UCSD-AML1 (cell line): ENCODE measurements at regions not wholly inside any gene's neighbourhood (a gene's known extent, or its start where the extent isn't known, plus 50 kb on each side); places are given as distances from the start of the nearest gene placed in this dataset.
A peak's percentile ranks its signal among the peaks of the same experiment; 100 is the strongest.

Source experiments
- DNase-seq: peaks from one replicate; lab custom pipeline; 2025; ENCODE audit not compliant: unreplicated experiment; lab: John Stamatoyannopoulos, UW

DNA sequence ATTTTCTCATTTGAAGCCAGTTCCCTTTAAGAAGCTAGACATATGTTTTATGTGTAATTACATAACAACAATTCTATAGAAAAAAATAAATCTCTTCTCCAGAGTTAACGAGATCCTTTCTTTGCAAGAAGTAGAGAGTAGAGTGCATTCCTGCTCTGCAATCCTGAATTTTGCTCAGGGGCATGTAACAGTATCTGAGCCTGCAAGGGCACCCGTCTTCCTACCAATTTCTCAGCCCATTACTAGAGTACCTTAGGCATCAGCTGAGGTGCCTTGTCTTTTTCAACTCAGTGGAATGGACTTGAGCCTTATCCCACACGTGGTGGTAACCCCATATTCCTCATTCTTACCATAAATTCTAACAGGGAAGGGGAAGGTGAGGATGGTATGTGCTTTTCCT, 205.9 kb downstream of the IKZF2 start:
- DNase-seq: no peak

DNA sequence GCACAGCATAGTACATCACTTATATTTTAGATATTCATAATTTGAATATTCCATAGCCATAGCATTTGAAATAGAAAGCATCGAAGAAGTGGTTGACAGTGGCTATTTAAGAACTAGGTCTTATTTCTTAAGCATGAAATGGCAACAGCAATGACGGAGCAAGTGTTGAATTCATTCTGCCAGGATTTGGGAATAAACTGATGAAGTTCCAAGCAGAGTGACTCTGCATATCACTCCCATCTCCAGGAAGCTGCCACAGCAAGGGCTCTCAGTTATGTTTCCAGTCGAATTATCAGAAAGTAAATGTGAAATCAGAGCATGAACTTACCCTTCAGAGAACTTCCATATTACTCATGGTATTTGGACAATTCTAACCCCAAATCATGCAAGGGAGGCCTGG, 208.1 kb downstream of the IKZF2 start:
- no peak for DNase-seq

DNA sequence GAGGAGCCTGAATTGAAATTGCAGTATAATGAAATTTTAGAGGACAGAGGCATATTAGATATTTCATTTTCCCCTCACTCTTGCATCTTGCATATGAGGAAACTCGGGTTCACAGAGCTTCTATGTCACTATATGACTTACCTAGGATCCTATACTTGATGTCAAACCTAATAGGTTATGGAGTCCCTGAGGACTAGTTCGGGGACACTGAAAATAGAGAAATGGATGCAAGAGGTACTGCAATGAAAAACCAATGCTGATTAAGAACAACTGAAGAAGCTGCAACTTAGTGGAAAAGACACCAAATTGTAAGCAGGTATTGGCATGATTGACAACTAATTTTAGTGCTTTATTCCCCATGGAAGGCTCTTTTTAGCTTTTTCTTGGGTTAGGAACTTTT, 210.1 kb downstream of the IKZF2 start:
- no peak for DNase-seq

DNA sequence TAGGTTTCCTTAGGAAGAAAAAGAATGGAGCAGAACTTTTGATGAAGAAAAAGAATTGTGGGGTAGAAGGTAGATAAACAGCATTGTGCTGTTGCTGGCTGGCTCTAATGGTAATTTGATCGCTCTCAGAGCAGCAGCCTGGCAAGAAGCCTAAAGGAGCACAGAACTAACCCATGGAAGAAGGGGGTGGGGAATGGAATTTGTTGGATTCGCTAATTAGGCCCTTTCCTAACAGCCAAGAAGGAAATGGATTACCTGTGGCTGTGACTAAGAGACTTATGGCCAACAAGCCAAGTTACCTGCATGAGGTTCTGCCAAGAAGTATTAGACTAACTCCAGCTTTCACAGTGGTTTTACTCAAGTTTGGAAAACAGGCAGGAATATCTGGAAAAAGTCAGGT, 210.6 kb downstream of the IKZF2 start:
- no peak for DNase-seq

- no peak for DNase-seq
Observed at GRCh38 chr2:212939777-212940531, 211.5 kb downstream of the IKZF2 start.

- DNase-seq: no peak
Observed at GRCh38 chr2:212938144-212938793, 213.1 kb downstream of the IKZF2 start.

DNA sequence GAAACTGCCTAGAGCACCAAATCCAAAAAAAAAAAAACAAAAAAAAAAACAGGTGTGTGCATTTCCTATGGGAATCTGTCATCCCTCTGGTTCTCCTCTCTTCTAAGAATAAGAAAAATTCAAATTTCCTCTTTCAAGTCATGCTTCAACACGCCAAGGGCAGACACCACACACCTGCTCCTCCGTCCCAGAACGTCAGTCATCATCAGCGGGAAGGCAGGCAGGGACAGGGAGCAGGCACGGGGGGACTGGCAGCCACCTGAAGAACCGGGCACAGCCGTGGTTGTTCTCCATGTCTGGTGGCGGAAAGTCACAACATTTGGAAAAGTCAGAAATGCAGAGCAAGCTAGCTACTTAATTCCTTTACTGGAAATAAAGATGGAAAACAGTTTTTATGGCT, 214.8 kb downstream of the IKZF2 start:
- DNase-seq: no peak

GRCh38 chr2:212935752-212936151, 215.7 kb downstream of the IKZF2 start:
- DNase-seq: no peak

GRCh38 chr2:212931271-212931670, 220.1 kb downstream of the IKZF2 start:
- no peak for DNase-seq

GRCh38 chr2:212930556-212931260, 220.7 kb downstream of the IKZF2 start:
- no peak for DNase-seq

DNA sequence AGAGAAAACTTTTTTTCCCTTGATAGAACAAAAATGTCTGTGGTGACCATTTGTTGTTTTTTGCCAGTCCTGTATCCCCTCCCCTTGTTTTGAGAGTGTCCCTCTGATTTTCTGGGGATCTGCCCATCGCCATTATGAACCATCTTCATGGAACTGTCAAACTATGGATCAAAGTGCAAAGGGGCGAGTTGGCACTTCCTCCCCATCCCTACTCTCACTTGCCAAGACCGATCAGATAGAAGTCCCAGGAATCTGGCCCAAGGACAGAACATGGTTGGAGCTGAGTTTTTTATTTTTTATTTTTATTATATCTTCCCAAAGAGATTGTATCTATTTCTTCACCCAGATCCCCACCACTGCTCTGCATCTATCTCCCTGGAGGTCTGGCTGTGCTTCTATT, 221.4 kb downstream of the IKZF2 start:
- DNase-seq: no peak

- no peak for DNase-seq
Observed at GRCh38 chr2:212929116-212929515, 222.3 kb downstream of the IKZF2 start.

GRCh38 chr2:212928681-212929080, 222.7 kb downstream of the IKZF2 start:
- no peak for DNase-seq

- DNase-seq: no peak
Observed at GRCh38 chr2:212926940-212927339, 224.5 kb downstream of the IKZF2 start.

GRCh38 chr2:212923393-212923792, 228.0 kb downstream of the IKZF2 start:
- no peak for DNase-seq

DNA sequence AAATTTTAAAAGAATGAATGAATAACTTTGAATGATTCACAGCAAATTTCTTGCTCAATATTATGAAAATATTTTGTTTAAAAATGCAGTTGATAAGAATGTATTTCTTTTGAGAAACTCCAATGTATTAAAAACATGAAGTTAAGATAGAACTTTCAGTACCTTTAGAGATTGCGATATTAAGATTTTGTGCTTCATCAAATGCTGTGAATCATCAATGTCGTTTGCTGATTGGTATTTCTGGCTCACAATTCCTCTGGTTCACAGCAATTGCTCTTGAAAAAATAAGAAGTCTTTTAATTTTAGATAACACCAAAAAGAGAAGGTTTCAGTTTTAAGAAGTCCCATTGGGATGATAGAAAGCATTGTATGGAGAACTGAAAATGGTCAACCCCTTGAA, 228.7 kb downstream of the IKZF2 start:
- no peak for DNase-seq

GRCh38 chr2:212921711-212922110, 229.7 kb downstream of the IKZF2 start:
- no peak for DNase-seq

DNA sequence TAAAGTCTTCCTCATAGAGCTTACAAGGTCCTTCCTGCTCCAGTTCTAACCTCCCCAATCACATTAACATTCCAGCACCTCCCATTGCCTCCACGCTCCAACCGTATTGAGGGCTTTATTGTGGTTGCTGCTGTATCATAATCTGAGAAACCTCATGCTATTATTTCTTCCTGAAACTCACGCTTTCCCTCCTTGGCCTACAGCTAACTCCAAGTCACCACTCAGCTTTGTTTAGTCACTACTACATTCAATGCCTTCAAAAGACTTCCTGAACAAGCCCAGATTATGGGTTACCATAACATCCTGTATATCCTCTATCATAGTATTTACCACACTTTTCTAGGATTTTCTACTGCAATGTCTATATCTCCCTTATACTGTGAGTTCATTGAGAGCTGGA, 230.4 kb downstream of the IKZF2 start:
- DNase-seq: peak; percentile 8

- DNase-seq: no peak
Observed at GRCh38 chr2:212919238-212919637, 232.2 kb downstream of the IKZF2 start.

- no peak for DNase-seq
Observed at GRCh38 chr2:212918336-212918735, 233.1 kb downstream of the IKZF2 start.

DNA sequence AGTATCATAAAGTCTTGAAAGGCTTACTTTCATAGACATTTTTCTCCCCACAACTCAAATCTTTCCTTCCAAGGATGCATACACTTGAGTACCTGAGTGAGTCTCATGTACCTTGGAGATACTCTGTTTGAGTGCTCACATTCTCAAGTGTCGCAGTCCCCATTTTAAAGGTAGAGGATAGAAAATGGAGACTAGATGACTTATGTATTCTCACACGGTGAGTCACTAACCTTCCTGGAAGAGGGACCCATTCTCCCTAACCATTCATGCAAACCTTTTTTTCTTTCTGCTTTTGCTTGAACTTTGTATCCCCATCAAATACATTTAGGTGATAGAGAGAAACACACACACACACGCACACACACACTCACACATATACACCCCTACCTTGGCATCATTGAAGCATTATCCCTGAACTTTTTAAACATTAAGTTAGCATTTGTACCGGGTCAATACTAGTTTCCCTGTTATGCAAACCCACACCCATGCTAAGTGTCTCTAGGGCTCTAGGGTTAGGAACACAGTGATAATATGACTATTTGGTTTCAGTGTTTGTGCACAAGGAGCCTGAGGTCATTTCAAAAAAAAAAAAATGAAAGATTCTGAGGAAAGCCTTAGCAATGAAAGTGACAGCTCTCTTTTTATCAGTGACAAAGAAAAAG, 236.2 kb downstream of the IKZF2 start:
- DNase-seq: no peak

- DNase-seq: no peak
Observed at GRCh38 chr2:212914392-212914791, 237.0 kb downstream of the IKZF2 start.
